ELR (cell line): ENCODE measurements at regions not wholly inside any gene's neighbourhood (a gene's known extent, or its start where the extent isn't known, plus 50 kb on each side); places are given as distances from the start of the nearest gene placed in this dataset.
"Not testable (repeated sequence)": the region's sequence is repeated elsewhere in the genome, so short reads cannot be mapped to it uniquely, and the experiment has no call there.

Experiments used
- DNase-seq: peaks from one replicate; pipeline ENCODE4 v3.0.0-alpha.2; 2015; ENCODE audit warnings: low read depth

DNA sequence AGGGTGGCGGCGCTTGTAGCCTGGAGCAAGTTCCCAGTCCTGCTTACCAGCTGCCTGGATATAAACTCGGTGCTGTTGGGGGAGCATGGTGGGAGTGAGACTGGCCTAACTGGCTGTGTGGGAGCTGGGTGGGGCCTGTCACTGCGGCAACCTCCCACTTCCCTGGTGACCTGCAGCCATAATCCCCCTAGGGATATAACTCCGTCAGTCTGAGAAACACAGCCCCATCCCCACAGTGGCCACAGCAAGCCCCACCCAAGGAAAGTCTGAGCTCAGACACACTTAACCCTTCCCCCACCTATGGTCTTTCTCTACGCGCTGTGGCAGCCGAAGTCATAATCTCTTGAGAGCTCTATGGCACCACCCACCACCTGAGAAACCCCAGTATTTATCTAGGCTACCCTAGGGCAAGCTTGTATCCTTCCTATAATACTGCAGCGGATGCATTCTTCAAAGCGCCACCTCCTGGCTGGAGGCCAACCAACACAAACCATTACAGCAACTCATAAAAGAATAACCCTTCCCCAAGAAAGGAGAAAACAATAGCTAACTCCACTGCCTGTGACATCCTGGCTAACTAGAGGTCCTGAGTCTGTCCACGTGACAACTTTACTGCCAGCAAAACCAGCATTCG lies 57.4 kb downstream of the ZNF648 start:
- no peak for DNase-seq

DNA sequence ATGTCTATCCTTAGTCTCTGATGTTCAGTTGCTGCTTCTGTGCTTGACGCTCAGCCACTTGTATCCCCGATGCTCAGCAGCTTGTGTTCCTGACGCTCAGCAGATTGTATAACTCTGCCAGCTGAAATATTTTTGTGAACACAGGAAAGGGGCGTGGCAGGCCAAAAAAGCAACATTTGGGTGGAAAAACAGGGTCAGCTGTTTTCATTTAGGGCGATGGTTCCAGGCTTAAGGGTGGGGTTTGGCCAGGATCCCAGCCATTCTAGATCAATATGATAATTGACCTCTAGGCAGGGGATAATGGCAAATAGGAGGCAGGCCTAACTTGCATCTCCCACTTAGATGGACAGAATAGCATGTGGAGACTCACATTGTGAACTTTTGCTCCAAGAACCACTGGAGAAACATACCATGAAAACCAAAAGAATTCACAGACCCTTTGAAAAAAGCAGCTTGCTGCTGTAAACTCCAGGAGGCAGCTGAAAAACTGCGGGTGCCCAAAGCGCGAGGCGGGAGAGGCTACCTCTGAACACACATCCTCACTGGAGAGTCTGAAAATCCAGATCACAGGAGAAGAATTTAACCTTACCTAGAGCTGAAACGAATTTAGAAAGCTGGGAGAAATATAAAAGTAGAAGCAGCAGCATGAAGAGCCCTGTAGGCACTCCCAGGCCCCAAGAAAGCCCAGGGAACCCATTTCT lies 58.3 kb downstream of the ZNF648 start:
- no peak for DNase-seq

DNA sequence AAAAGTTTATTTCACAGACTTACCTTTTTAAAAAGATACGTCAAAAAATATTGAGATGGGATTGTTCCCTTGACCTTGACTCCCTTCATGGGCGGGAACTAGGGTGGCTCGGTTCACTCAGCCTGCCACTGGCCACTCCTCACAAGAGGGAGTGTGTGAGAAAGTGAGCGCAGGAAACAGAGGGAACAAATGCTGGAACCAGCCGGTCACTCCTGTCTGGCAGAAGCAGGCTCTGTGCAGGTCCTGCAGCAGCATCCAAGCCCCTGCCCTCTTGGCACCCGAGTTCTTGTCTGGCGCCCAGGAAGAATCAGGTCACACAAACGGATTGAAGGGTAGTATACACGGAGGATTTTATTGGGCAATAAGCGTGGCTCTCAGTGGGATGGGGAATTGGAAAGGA lies 58.9 kb downstream of the ZNF648 start:
- no peak for DNase-seq

GRCh38 chr1:181998858-181999257 lies 62.7 kb downstream of the ZNF648 start:
- no peak for DNase-seq

DNA sequence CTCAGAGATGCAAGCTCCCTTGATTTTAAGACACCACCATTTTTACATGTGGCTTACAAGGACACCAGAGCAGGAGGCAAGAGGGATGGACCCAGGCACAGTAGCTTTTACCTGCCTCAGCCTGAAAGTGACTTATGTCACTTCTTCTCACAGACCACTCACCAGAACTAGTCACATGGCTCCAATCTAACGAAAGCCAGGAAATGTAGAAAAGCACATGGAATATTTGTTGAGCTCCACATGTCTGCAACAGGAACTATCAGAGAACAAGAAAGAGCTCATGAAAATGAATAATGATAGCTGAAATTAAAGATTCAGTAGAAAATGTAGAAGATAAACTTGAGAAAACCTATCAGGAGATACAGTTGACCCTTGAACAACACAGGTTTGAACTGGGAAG lies 69.4 kb downstream of the ZNF648 start:
- no peak for DNase-seq

DNA sequence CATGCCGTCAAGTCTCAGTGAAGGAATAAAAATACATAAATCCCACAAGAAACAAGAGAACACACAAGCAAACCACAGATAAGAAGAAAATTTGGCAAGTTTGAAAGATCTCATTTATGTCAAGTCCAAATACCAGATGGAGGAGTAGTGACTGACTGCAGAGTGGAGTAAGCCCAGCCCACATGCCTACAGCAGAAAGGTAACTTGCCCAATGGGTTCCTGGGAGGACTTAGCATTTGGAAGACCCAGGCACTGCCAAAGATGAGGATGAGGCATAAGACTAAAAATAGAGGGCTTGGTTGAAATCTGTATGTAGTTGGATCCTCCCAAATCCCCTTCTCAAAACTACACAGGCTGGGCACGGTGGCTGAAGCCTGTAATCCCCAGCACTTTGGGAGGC lies 70.8 kb downstream of the ZNF648 start:
- no peak for DNase-seq

DNA sequence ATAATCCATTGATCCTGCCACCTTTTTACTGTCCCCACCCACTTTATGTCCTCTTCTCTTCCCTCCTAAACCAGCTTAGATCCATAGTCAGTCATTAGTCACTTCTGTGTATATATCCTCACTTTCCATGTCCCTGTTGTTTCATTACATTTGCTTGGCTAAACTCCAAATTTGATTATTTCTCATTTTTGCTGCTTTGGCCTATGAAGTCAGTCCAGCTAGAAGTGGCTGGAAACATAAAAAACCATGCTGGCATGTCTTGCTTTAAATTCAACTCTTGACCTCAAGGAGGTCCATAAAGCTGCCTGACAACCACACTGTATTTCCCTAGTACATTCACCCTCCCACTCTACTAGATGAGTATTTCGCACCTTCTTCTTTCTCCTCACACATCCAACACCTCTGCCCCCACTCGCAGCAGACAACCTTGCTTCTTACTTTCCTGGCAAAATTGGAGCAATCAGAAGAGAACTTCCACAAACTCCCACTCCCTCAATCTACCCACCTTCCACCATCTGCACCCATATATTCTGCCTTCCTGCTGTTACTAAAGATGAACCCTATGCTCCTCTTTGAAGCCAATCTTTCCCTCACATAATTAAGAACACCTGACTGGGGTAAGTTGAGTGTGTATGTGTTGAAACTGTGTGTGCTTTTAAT lies 72.1 kb downstream of the ZNF648 start:
- DNase-seq = no peak

- no peak for DNase-seq
Observed at GRCh38 chr1:181987996-181988395, 73.5 kb downstream of the ZNF648 start.

GRCh38 chr1:181987334-181987895 lies 74.1 kb downstream of the ZNF648 start:
- no peak for DNase-seq

GRCh38 chr1:181986907-181987305 lies 74.6 kb downstream of the ZNF648 start:
- no peak for DNase-seq

- no peak for DNase-seq
Observed at GRCh38 chr1:181985936-181986906, 75.3 kb downstream of the ZNF648 start.

DNA sequence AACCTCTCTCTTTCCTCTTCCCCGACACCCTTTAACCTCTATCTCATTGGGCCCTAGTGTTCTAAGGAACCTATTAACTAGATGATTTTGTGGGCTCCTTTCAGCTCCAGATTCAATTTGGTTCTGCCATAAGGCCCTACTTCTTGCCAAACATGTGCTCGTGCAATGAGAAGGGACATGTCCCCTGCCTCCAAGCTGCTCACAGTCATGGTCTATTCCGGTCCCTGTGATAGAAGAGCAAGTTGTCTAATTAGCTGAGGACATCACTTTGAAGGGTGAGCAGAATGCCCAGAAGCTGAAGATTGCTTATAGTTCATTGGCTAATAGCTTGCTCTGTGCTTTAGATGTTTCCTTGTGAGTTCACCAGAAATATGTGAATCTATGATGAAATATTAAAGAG lies 76.2 kb downstream of the ZNF648 start:
- DNase-seq = no peak

DNA sequence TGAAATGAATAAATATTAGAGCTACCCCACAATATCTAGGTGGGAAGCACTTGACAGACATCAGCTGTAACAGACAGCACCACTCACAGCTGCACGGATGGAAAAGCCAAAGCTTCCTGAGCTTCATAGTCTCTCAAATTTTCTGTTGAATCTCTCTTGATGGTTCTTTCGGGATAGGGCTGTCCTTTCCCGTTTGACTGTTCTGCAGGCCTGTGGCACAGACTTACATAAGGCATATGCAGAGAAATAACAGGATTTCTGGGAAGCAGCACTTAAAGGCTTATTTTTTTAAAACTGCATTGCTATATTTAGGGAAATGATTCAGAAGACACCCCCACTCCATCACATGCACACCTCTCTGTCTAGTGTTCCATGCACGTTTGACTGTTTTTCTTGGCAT lies 77.5 kb downstream of the ZNF648 start:
- no peak for DNase-seq

- DNase-seq = no peak
Observed at GRCh38 chr1:181981821-181982220, 79.7 kb downstream of the ZNF648 start.

- DNase-seq = no peak
Observed at GRCh38 chr1:181972256-181972655, 89.3 kb downstream of the ZNF648 start.

DNA sequence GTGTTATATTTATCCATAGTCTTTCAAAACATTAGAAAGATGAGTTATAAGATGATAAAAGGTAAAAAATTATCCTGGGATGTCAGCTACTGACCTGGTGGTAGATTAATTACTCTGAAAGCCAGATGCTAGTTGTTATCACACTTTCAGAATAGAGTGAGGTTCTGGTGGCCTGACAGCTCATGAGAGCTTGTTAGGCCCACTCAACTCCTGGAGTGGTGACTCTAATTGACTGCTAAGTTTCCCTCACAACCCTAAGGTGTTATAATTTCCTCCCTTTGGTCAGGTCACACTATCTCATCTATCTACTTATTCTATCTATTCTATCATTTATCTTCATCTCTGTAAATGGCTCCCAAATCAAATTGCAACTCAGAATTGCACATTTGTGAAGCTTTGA lies 90.1 kb downstream of the ZNF648 start:
- no peak for DNase-seq

GRCh38 chr1:181969902-181970301 lies 91.6 kb downstream of the ZNF648 start:
- no peak for DNase-seq

GRCh38 chr1:181954696-181955095 lies 106.8 kb downstream of the ZNF648 start:
- not testable (repeated sequence) for DNase-seq

- not testable (repeated sequence) for DNase-seq
Observed at GRCh38 chr1:181954178-181954577, 107.3 kb downstream of the ZNF648 start.

GRCh38 chr1:181953596-181953995 lies 107.9 kb downstream of the ZNF648 start:
- DNase-seq = no peak

DNA sequence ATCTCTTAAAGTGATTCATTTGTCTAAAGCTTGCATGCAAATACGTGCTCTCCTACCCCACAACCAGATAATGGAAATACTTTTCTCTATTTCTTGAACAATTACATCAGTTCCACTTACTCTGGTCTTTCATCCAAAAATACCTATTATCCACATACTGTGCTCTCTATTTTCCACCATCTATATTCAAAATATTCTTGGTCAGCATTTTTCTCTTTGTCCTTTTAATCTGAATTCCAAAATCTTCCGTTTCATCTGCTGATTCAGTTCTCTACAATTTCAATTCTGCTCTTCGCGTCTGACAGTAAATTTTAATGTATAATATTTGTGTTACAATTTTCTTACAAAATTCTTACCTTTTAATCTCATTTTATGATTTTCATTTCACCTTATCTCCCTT lies 110.3 kb downstream of the ZNF648 start:
- no peak for DNase-seq

DNA sequence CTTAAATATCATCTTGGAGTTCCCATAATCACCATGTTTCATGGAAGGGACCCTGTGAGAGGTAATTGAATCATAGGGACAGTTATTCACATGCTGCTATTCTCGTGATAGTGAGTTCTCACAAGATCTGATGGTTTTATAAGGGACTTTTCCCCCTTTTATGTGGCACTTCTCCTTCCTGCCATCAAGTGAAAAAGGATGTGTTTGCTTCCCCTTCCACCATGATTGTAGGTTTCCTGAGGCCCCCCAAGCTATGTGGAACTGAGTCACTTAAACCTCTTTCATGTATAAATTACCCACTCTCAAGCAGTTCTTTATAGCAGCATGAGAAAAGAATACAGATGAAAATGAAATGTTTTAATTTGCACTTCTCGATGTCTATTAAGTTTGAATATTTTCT lies 112.0 kb downstream of the ZNF648 start:
- no peak for DNase-seq
